ENCODE measurements at regions not wholly inside any gene's neighbourhood (a gene's known extent, or its start where the extent isn't known, plus 50 kb on each side); places are given as distances from the start of the nearest gene placed in this dataset.

GRCh38 chr12:63292471-63293221, 141.6 kb upstream of the AVPR1A start:
- Histone ChIP-seq H3K9me3 (replicated peaks) (no peaks in the 10 kb centered on the region), H3K4me3 (no peak overlapping the region), H3K36me3 (no peaks in the 10 kb centered on the region), H3K27ac (replicated peaks) (no peak overlapping the region), H3K27me3 (ENCODE audit: low read depth) (no peaks in the 10 kb centered on the region), H3K4me1 (no peaks in the 10 kb centered on the region)
- intact Hi-C loops (cut with micrococcal nuclease), result no loop called here
- no peak for DNase-seq
- TF ChIP-seq CTCF (IDR thresholded peaks at IDR 0.05; ENCODE audit: borderline replicate concordance), result no peak

GRCh38 chr12:63276537-63277365, 125.8 kb upstream of the AVPR1A start:
- Histone ChIP-seq H3K27me3 (ENCODE audit: low read depth) (no peaks in the 10 kb centered on the region), H3K4me3 (no peak overlapping the region), H3K9me3 (replicated peaks) (no peaks in the 10 kb centered on the region), H3K27ac (replicated peaks) (no peak overlapping the region), H3K36me3 (no peaks in the 10 kb centered on the region), H3K4me1 (no peaks in the 10 kb centered on the region)
- peak; percentile 69 for TF ChIP-seq CTCF (IDR thresholded peaks at IDR 0.05; ENCODE audit: borderline replicate concordance)
- DNase-seq, result no peak
- intact Hi-C loops (cut with micrococcal nuclease), result loop anchor here (10.0 kb wide), 1 partner anchor 172 kb away; no protein-coding TSS in a partner anchor

GRCh38 chr12:63266988-63267387, 116.0 kb upstream of the AVPR1A start:
- H3K27me3 ChIP-seq (ENCODE audit: low read depth), result no peaks in the 10 kb centered on the region
- DNase-seq, result no peak
- H3K4me3 ChIP-seq, result no peak overlapping the region
- no peaks in the 10 kb centered on the region for H3K36me3 ChIP-seq
- H3K27ac ChIP-seq (replicated peaks), result no peak overlapping the region
- TF ChIP-seq CTCF (IDR thresholded peaks at IDR 0.05; ENCODE audit: borderline replicate concordance), result no peak
- intact Hi-C loops (cut with micrococcal nuclease), result no loop called here
- H3K9me3 ChIP-seq (replicated peaks), result peaks cover 53% of the 10 kb centered on the region
- H3K4me1 ChIP-seq, result no peaks in the 10 kb centered on the region

GRCh38 chr12:63264629-63265028, 113.6 kb upstream of the AVPR1A start:
- Histone ChIP-seq H3K27me3 (ENCODE audit: low read depth) (no peaks in the 10 kb centered on the region), H3K4me3 (no peak overlapping the region), H3K9me3 (replicated peaks) (peaks cover 47% of the 10 kb centered on the region), H3K4me1 (no peaks in the 10 kb centered on the region), H3K36me3 (no peaks in the 10 kb centered on the region), H3K27ac (replicated peaks) (no peak overlapping the region)
- no peak for DNase-seq
- intact Hi-C loops (cut with micrococcal nuclease), result no loop called here
- no peak for TF ChIP-seq CTCF (IDR thresholded peaks at IDR 0.05; ENCODE audit: borderline replicate concordance)

GRCh38 chr12:63250486-63250885, 99.5 kb upstream of the AVPR1A start:
- H3K4me3 ChIP-seq, result no peak overlapping the region
- no peak overlapping the region for H3K27ac ChIP-seq (replicated peaks)
- no peaks in the 10 kb centered on the region for H3K4me1 ChIP-seq
- H3K27me3 ChIP-seq (ENCODE audit: low read depth), result no peaks in the 10 kb centered on the region
- no peak for TF ChIP-seq CTCF (IDR thresholded peaks at IDR 0.05; ENCODE audit: borderline replicate concordance)
- no peaks in the 10 kb centered on the region for H3K36me3 ChIP-seq
- DNase-seq, result no peak
- peaks cover under 1% of the 10 kb centered on the region for H3K9me3 ChIP-seq (replicated peaks)
- intact Hi-C loops (cut with micrococcal nuclease), result no loop called here

Measured in left ventricle myocardium inferior (tissue), 1 donor.